Testis (tissue), 2 donors: ENCODE measurements at regions not wholly inside any gene's neighbourhood (a gene's known extent, or its start where the extent isn't known, plus 50 kb on each side); places are given as distances from the start of the nearest gene placed in this dataset.

Source experiments
- DNase-seq: peaks from one replicate; pipeline ENCODE4 v3.0.0-alpha.2; 2019
- H3K27ac ChIP-seq, 2 donors: fragments of 200-600 bp; sonication (generic); one replicate each; pipeline ENCODE4 v1.5.1; 2019
- H3K27me3 ChIP-seq: fragments of 200-600 bp; sonication (generic); one replicate; pipeline ENCODE4 v1.5.1; 2019
- H3K36me3 ChIP-seq: fragments of 200-600 bp; sonication (generic); one replicate; pipeline ENCODE4 v1.5.1; 2017; ENCODE audit warnings: low read depth; ENCODE audit errors: missing control alignments
- H3K4me1 ChIP-seq: fragments of 200-600 bp; sonication (generic); one replicate; pipeline ENCODE4 v1.5.1; 2019
- H3K4me3 ChIP-seq, 2 donors: fragments of 200-600 bp; sonication (generic); one replicate each; pipeline ENCODE4 v1.5.1; 2017 to 2019
- H3K9me3 ChIP-seq: fragments of 200-600 bp; sonication (generic); one replicate; pipeline ENCODE4 v1.5.1; 2017
- POLR2A ChIP-seq: fragments of 450-650 bp; IDR thresholded peaks from one replicate; pipeline ENCODE4 v1.6.1; 2017; ENCODE audit warnings: antibody characterized with exemption, mild to moderate bottlenecking, moderate library complexity
- WGBS, 2 donors: methylation state at CpG; one replicate each; pipeline ENCODE4 v1.1.5; 2018; 5-methylcytosine and 5-hydroxymethylcytosine counted together
- intact Hi-C: fragments of 100-400 bp; cut with DNase I; formaldehyde crosslinking; loops from one replicate; pipeline ENCODE4 v1.15.1; 2023; ENCODE audit warnings: low total_unique reads
- TF ChIP-seq, protein P1 (sequence below), 3 experiments: fragments of 450-650 bp in 2 of 3; fragments of 200-600 bp in 1 of 3; sonication (generic) in 1 of 3; IDR thresholded peaks; one replicate each; pipeline ENCODE4 v1.5.1; 2016 to 2019; ENCODE audit warnings: antibody characterized with exemption in 3 of 3, mild to moderate bottlenecking in 2 of 3, moderate library complexity in 1 of 3

- H3K4me1 ChIP-seq: no peaks in the 10 kb centered on the region
- H3K36me3 ChIP-seq: no peaks in the 10 kb centered on the region
- WGBS, 2 donors: 51 to 52% methylated on average over 8 of the region's 8 CpGs
- intact Hi-C loops: no loop called here
- no peak overlapping the region for H3K4me3 ChIP-seq
- H3K27me3 ChIP-seq: no peaks in the 10 kb centered on the region
- H3K27ac ChIP-seq: no peak overlapping the region
- DNase-seq: no peak
- TF ChIP-seq POLR2A: no peak
- TF ChIP-seq, protein P1, sequence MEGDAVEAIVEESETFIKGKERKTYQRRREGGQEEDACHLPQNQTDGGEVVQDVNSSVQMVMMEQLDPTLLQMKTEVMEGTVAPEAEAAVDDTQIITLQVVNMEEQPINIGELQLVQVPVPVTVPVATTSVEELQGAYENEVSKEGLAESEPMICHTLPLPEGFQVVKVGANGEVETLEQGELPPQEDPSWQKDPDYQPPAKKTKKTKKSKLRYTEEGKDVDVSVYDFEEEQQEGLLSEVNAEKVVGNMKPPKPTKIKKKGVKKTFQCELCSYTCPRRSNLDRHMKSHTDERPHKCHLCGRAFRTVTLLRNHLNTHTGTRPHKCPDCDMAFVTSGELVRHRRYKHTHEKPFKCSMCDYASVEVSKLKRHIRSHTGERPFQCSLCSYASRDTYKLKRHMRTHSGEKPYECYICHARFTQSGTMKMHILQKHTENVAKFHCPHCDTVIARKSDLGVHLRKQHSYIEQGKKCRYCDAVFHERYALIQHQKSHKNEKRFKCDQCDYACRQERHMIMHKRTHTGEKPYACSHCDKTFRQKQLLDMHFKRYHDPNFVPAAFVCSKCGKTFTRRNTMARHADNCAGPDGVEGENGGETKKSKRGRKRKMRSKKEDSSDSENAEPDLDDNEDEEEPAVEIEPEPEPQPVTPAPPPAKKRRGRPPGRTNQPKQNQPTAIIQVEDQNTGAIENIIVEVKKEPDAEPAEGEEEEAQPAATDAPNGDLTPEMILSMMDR (IDR thresholded peaks at IDR 0.05): no peak
- H3K9me3 ChIP-seq: no peaks in the 10 kb centered on the region
These were observed 91.2 kb upstream of the ADTRP start for GRCh38 chr6:11869672-11870340.

GRCh38 chr6:11868392-11868791, 89.8 kb upstream of the ADTRP start:
- 95 to 96% methylated on average over 6 of the region's 6 CpGs for WGBS, 2 donors
- no peak for DNase-seq
- Histone ChIP-seq H3K36me3 (no peaks in the 10 kb centered on the region), H3K9me3 (no peaks in the 10 kb centered on the region), H3K27me3 (no peaks in the 10 kb centered on the region), H3K4me1 (no peaks in the 10 kb centered on the region), H3K4me3 (no peak overlapping the region), H3K27ac (no peak overlapping the region)
- intact Hi-C loops: no loop called here
- TF ChIP-seq, protein P1 (IDR thresholded peaks at IDR 0.05): no peak
- TF ChIP-seq POLR2A: no peak

- TF ChIP-seq, protein P1 (IDR thresholded peaks at IDR 0.05): no peak
- no peak for TF ChIP-seq POLR2A
- no peak overlapping the region for H3K4me3 ChIP-seq
- no peak overlapping the region for H3K27ac ChIP-seq
- no peaks in the 10 kb centered on the region for H3K4me1 ChIP-seq
- WGBS, 2 donors: 94 to 97% methylated on average over 8 of the region's 8 CpGs
- no peak for DNase-seq
- intact Hi-C loops: no loop called here
- H3K9me3 ChIP-seq: no peaks in the 10 kb centered on the region
- no peaks in the 10 kb centered on the region for H3K27me3 ChIP-seq
- no peaks in the 10 kb centered on the region for H3K36me3 ChIP-seq
These were observed 87.2 kb upstream of the ADTRP start for GRCh38 chr6:11865680-11866300.

GRCh38 chr6:11858439-11858838, 79.8 kb upstream of the ADTRP start:
- no peaks in the 10 kb centered on the region for H3K4me1 ChIP-seq
- H3K9me3 ChIP-seq: no peaks in the 10 kb centered on the region
- H3K27ac ChIP-seq: no peak overlapping the region
- TF ChIP-seq POLR2A: no peak
- TF ChIP-seq, protein P1 (IDR thresholded peaks at IDR 0.05): no peak
- no peaks in the 10 kb centered on the region for H3K36me3 ChIP-seq
- no peaks in the 10 kb centered on the region for H3K27me3 ChIP-seq
- H3K4me3 ChIP-seq: no peak overlapping the region
- DNase-seq: no peak
- intact Hi-C loops: no loop called here

- H3K27ac ChIP-seq: no peak overlapping the region
- DNase-seq: no peak
- no peaks in the 10 kb centered on the region for H3K9me3 ChIP-seq
- no peak overlapping the region for H3K4me3 ChIP-seq
- no peaks in the 10 kb centered on the region for H3K4me1 ChIP-seq
- H3K27me3 ChIP-seq: no peaks in the 10 kb centered on the region
- TF ChIP-seq POLR2A: no peak
- TF ChIP-seq, protein P1 (IDR thresholded peaks at IDR 0.05): no peak
- no peaks in the 10 kb centered on the region for H3K36me3 ChIP-seq
- intact Hi-C loops: no loop called here
- 83 to 89% methylated on average over 4 of the region's 4 CpGs for WGBS, 2 donors
These were observed 77.1 kb upstream of the ADTRP start for GRCh38 chr6:11855743-11856142.
